C4-2B (cell line): ENCODE measurements at regions not wholly inside any gene's neighbourhood (a gene's known extent, or its start where the extent isn't known, plus 50 kb on each side); places are given as distances from the start of the nearest gene placed in this dataset.
"Not testable (repeated sequence)": the region's sequence is repeated elsewhere in the genome, so short reads cannot be mapped to it uniquely, and the experiment has no call there.

Experiments
- H3K27ac ChIP-seq: fragments of 450-650 bp; 2 replicates; pipeline ENCODE4 v1.5.1; 2017
- ZFX ChIP-seq: fragments of 450-650 bp; IDR thresholded peaks from 2 replicates; pipeline ENCODE4 v1.6.1; 2017
- TF ChIP-seq, protein P1 (sequence below): fragments of 450-650 bp; conservative IDR thresholded peaks from 2 replicates; pipeline ENCODE4 v1.5.1; 2017; ENCODE audit warnings: mild to moderate bottlenecking

DNA sequence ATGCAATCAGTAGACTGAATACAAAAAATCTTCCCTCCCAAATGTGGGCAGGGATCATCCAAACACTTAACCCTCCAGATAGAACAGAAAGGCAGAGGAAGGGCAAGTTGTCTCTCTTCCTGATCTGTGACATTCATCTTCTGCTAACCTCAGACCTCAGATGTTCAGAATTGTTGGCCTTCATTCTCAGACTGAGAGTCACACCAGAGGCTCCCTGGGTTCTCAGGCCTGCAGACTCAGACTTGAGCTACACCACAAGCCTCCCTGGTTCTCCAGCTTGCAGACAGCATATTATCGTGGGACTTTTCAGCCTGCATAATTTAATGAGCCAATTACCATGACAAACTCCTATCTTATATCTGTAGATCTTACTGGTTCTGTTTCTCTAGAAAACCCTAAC lies 1471.6 kb upstream of the ADGRL3 start:
- H3K27ac ChIP-seq = no peak overlapping the region
- TF ChIP-seq, protein P1, sequence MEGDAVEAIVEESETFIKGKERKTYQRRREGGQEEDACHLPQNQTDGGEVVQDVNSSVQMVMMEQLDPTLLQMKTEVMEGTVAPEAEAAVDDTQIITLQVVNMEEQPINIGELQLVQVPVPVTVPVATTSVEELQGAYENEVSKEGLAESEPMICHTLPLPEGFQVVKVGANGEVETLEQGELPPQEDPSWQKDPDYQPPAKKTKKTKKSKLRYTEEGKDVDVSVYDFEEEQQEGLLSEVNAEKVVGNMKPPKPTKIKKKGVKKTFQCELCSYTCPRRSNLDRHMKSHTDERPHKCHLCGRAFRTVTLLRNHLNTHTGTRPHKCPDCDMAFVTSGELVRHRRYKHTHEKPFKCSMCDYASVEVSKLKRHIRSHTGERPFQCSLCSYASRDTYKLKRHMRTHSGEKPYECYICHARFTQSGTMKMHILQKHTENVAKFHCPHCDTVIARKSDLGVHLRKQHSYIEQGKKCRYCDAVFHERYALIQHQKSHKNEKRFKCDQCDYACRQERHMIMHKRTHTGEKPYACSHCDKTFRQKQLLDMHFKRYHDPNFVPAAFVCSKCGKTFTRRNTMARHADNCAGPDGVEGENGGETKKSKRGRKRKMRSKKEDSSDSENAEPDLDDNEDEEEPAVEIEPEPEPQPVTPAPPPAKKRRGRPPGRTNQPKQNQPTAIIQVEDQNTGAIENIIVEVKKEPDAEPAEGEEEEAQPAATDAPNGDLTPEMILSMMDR = no peak
- TF ChIP-seq ZFX = no peak

DNA sequence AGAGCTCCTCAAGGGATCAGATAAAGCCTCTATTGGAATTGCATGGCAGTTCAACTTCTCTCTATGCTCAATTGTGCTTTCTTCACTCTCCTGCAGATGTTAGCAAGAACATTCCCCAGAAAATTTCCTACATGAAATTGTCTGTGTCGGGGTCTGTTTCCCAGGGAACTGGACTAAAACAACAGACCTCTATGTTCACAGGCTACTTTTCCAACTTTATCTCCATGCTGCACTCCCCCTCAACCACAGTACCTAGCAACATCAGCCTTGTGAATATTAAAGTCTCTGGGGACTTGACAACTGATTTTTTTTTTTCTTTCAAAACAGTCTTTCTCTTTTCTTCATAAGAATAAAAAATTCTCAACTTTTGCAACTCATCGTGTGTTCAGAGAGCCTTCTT lies 1470.8 kb upstream of the ADGRL3 start:
- no peak overlapping the region for H3K27ac ChIP-seq
- TF ChIP-seq, protein P1 = no peak
- TF ChIP-seq ZFX = no peak

- no peak for TF ChIP-seq ZFX
- TF ChIP-seq, protein P1 = no peak
- no peak overlapping the region for H3K27ac ChIP-seq
Observed at GRCh38 chr4:59748433-59748832, 1451.7 kb upstream of the ADGRL3 start.

DNA sequence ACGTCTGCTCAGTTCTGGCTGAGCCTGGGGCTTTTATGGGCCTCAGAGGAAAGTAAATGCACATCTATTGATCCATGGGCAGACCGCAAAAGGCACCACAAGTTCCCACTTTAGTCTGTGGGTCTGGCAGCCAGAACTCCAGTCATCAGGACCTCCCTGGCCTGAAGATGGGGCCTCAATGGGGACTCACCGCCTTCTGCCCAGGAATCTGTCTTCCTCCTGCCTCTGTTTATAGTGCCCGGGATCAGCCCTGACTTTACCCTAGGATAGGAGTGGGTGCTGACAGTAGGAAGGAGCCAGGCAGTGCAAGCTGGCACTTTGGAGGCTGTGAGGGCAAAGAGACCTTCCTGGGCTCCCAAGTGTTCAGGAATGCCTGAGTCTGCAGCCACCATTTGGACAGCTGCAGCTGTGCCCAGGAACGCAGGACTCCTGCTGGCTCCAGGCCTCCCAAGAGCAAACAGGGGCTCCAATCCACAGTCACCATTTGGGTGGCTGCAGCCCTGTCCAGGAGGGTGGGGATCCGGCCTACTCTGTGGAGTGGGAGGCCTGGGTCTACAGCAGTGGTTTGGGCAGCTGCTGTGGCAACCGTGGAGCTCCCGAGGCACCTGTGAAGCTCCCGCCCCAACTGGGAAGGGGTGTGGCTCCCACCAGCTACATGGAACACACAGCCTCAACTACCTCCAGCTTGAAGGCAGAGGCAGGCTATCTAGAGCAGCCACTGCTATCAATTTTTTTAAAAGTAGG lies 1440.9 kb upstream of the ADGRL3 start:
- H3K27ac ChIP-seq = no peak overlapping the region
- TF ChIP-seq ZFX = no peak
- TF ChIP-seq, protein P1 = no peak

DNA sequence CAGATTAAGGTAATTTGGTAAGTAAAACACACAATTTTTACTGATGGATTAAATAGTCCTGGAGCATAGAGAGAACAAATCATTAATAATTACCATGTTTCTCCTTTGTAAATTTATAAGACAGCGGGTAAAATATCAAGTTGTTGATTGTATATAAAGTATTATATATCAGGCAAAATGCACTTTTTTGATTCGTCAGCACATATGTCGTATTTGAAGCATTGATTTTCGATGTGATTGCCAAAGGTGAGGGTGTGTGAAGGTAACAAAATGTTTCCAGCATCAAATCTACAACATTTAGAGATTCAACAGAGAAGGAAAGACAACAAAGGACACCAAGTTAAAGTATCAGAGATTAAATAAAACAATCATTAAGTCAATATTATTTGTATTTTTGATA lies 1437.8 kb upstream of the ADGRL3 start:
- TF ChIP-seq ZFX = no peak
- TF ChIP-seq, protein P1 = no peak
- no peak overlapping the region for H3K27ac ChIP-seq

- no peak overlapping the region for H3K27ac ChIP-seq
- TF ChIP-seq, protein P1 = no peak
- TF ChIP-seq ZFX = no peak
Observed at GRCh38 chr4:59770601-59771264, 1429.4 kb upstream of the ADGRL3 start.

GRCh38 chr4:59772641-59773139 lies 1427.4 kb upstream of the ADGRL3 start:
- H3K27ac ChIP-seq = no peak overlapping the region
- TF ChIP-seq ZFX = no peak
- TF ChIP-seq, protein P1 = no peak

GRCh38 chr4:59780271-59780670 lies 1419.9 kb upstream of the ADGRL3 start:
- H3K27ac ChIP-seq = not testable (repeated sequence)
